ENCODE measurements at regions not wholly inside any gene's neighbourhood (a gene's known extent, or its start where the extent isn't known, plus 50 kb on each side); places are given as distances from the start of the nearest gene placed in this dataset.

- no peak for TF ChIP-seq CTCF (IDR thresholded peaks at IDR 0.05; ENCODE audit: insufficient read depth, missing control alignments)
- DNase-seq (ENCODE audit: insufficient read length, low spot score) = no peak
These were observed 119.6 kb downstream of the ZFP36L2 start for GRCh38 chr2:43106559-43107527.

GRCh38 chr2:43105586-43106558, 120.5 kb downstream of the ZFP36L2 start:
- no peak for TF ChIP-seq CTCF (IDR thresholded peaks at IDR 0.05; ENCODE audit: insufficient read depth, missing control alignments)
- no peak for DNase-seq (ENCODE audit: insufficient read length, low spot score)
- FAIRE-seq = no peak

More at GRCh38 chr2:43106559-43107527, 119.6 kb downstream of the ZFP36L2 start:
- no peak for FAIRE-seq

- DNase-seq (ENCODE audit: insufficient read length, low spot score) (no peak), FAIRE-seq (no peak)
- no peak for TF ChIP-seq CTCF (IDR thresholded peaks at IDR 0.05; ENCODE audit: insufficient read depth, missing control alignments)
These were observed 121.6 kb downstream of the ZFP36L2 start for GRCh38 chr2:43104763-43105162.

GRCh38 chr2:43104106-43104505, 122.3 kb downstream of the ZFP36L2 start:
- FAIRE-seq = no peak
- TF ChIP-seq CTCF (IDR thresholded peaks at IDR 0.05; ENCODE audit: insufficient read depth, missing control alignments) = no peak
- DNase-seq (ENCODE audit: insufficient read length, low spot score) = no peak

- no peak for TF ChIP-seq CTCF (IDR thresholded peaks at IDR 0.05; ENCODE audit: insufficient read depth, missing control alignments)
- no peak for FAIRE-seq
- DNase-seq (ENCODE audit: insufficient read length, low spot score) = no peak
These were observed 123.4 kb downstream of the ZFP36L2 start for GRCh38 chr2:43103093-43103404.

GRCh38 chr2:43102366-43103092, 123.9 kb downstream of the ZFP36L2 start:
- TF ChIP-seq CTCF (IDR thresholded peaks at IDR 0.05; ENCODE audit: insufficient read depth, missing control alignments) = no peak
- FAIRE-seq (no peak), DNase-seq (ENCODE audit: insufficient read length, low spot score) (no peak)
